HL-60 (cell line): ENCODE measurements at regions not wholly inside any gene's neighbourhood (a gene's known extent, or its start where the extent isn't known, plus 50 kb on each side); places are given as distances from the start of the nearest gene placed in this dataset.

Experiments used
- DNase-seq, 2 experiments: peaks; one replicate each; pipeline ENCODE4 v3.0.0-alpha.2; 2010 to 2020; ENCODE audit warnings: low read depth in 1 of 2, low spot score in 1 of 2
- H3K27ac ChIP-seq: fragments of 250-450 bp; sonication (Bioruptor Pico); replicated peaks from 2 replicates; pipeline ENCODE4 v1.5.1; 2020; ENCODE audit warnings: mild to moderate bottlenecking, moderate library complexity
- H3K27me3 ChIP-seq: fragments of 250-450 bp; sonication (Bioruptor Pico); 2 replicates; pipeline ENCODE4 v1.5.1; 2021; ENCODE audit warnings: mild to moderate bottlenecking, moderate library complexity; ENCODE audit not compliant: insufficient read depth, poor library complexity, severe bottlenecking
- H3K4me3 ChIP-seq: replicated peaks from 2 replicates; pipeline ENCODE4 v1.5.1; 2011; ENCODE audit warnings: mild to moderate bottlenecking, control low read depth, low read length; ENCODE audit not compliant: insufficient read depth
- CTCF ChIP-seq: IDR thresholded peaks from one replicate; pipeline ENCODE4 v1.5.1; 2011; ENCODE audit warnings: low read length, control low read depth, inconsistent platforms; ENCODE audit not compliant: insufficient read depth
- GABPA ChIP-seq: IDR thresholded peaks from 2 replicates; pipeline ENCODE4 v1.6.1; 2012; ENCODE audit warnings: low read depth
- POLR2AphosphoS5 ChIP-seq: IDR thresholded peaks from 2 replicates; pipeline ENCODE4 v1.6.1; 2012; ENCODE audit warnings: low read depth
- REST ChIP-seq: IDR thresholded peaks from 2 replicates; pipeline ENCODE4 v1.6.1; 2012; ENCODE audit warnings: low read depth; ENCODE audit not compliant: insufficient replicate concordance
- SPI1 ChIP-seq: IDR thresholded peaks from 2 replicates; pipeline ENCODE4 v1.6.1; 2012; ENCODE audit warnings: low read depth, mild to moderate bottlenecking, borderline replicate concordance

DNA sequence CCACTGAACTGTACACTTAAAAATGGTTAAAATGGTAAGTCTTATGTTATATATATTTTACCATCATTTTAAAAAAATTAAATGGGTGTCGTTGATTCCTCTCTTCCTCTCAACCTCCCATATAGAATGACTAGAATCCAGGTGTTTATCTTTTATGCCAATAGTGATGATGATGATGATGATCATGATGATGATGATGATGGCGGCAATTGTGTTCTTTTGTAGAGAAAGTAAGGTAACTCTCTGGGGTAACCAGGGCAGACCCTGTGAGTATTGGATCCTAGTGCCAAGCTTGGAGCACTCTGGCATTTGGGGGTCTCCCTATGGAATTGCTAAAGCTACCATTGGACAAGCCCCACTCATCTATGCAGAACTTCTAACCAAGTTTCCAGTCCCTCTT, 113.6 kb downstream of the GLI2 start:
- no peaks in the 10 kb centered on the region for H3K27me3 ChIP-seq
- no peak for DNase-seq
- TF ChIP-seq REST (no peak), POLR2AphosphoS5 (no peak), CTCF (no peak), GABPA (no peak), SPI1 (no peak)

GRCh38 chr2:120850551-120850950, 114.9 kb downstream of the GLI2 start:
- TF ChIP-seq REST (no peak), CTCF (no peak), SPI1 (no peak), GABPA (no peak), POLR2AphosphoS5 (no peak)
- no peak overlapping the region for H3K27ac ChIP-seq
- H3K27me3 ChIP-seq, result no peaks in the 10 kb centered on the region
- no peak overlapping the region for H3K4me3 ChIP-seq
- no peak for DNase-seq

More for the DNA sequence above, 113.6 kb downstream of the GLI2 start:
- no peak overlapping the region for H3K4me3 ChIP-seq
- no peak overlapping the region for H3K27ac ChIP-seq

GRCh38 chr2:120851116-120851773, 115.6 kb downstream of the GLI2 start:
- no peaks in the 10 kb centered on the region for H3K27me3 ChIP-seq
- H3K4me3 ChIP-seq, result no peak overlapping the region
- no peak for DNase-seq
- TF ChIP-seq GABPA, result no peak
- TF ChIP-seq SPI1, result no peak
- TF ChIP-seq POLR2AphosphoS5, result no peak
- no peak for TF ChIP-seq CTCF
- TF ChIP-seq REST, result no peak
- H3K27ac ChIP-seq, result no peak overlapping the region
